ENCODE measurements at regions not wholly inside any gene's neighbourhood (a gene's known extent, or its start where the extent isn't known, plus 50 kb on each side); places are given as distances from the start of the nearest gene placed in this dataset.

DNA sequence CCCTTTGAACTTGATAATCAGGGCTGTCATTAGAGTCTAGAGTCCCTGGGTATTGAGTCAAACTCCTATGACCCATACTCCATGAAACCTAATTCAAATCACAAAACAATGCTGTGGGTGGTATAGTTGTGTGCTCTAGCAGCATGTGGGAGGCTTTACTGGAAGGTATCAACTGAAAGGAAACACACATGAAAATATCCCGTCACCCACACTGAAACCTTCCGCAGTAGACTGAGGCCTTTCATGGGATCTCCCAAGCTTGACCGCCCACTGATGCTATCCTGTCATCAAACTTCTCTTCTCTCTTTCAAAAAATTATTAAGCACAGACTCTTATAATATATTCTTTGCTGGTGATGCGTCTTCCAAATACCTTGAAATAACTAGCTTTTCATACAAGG lies 569.1 kb upstream of the MEF2C start:
- no peak overlapping the region for H3K27ac ChIP-seq (ENCODE audit: low read depth in 1 of 2, low read length in 1 of 2)
- H3K36me3 ChIP-seq (ENCODE audit: control insufficient read depth in 4 of 4, insufficient read depth in 4 of 4, low read length in 4 of 4), result no peaks in the 10 kb centered on the region
- no peak overlapping the region for H3K4me3 ChIP-seq
- no peak overlapping the region for H3K9ac ChIP-seq (ENCODE audit: insufficient read depth in 1 of 2, low read length in 2 of 2)
- WGBS, 2 donors, result 97 to 98% methylated on average over 4 of the region's 4 CpGs
- ATAC-seq (ENCODE audit: insufficient read depth, low FRiP score) (no peak), DNase-seq (no peak)
- no peaks in the 10 kb centered on the region for H3K27me3 ChIP-seq (ENCODE audit: control insufficient read depth in 3 of 3, insufficient read depth in 3 of 3, low read length in 2 of 3)
- TF ChIP-seq CTCF (IDR thresholded peaks at IDR 0.05; ENCODE audit: control extremely low read depth, extremely low read depth), result no peak
- H3K9me3 ChIP-seq (ENCODE audit: control insufficient read depth in 4 of 4, insufficient read depth in 3 of 4, low read length in 3 of 4), result no peaks in the 10 kb centered on the region
- peaks cover 0 to under 1% (median 0%) of the 10 kb centered on the region in 5 donors for H3K4me1 ChIP-seq (ENCODE audit: control insufficient read depth in 5 of 5, insufficient read depth in 5 of 5, low read length in 5 of 5)

GRCh38 chr5:89451263-89451662 lies 568.3 kb upstream of the MEF2C start:
- H3K4me3 ChIP-seq, result no peak overlapping the region
- no peaks in the 10 kb centered on the region for H3K36me3 ChIP-seq (ENCODE audit: control insufficient read depth in 4 of 4, insufficient read depth in 4 of 4, low read length in 4 of 4)
- no peaks in the 10 kb centered on the region for H3K27me3 ChIP-seq (ENCODE audit: control insufficient read depth in 3 of 3, insufficient read depth in 3 of 3, low read length in 2 of 3)
- TF ChIP-seq CTCF (IDR thresholded peaks at IDR 0.05; ENCODE audit: control extremely low read depth, extremely low read depth), result no peak
- no peaks in the 10 kb centered on the region for H3K4me1 ChIP-seq (ENCODE audit: control insufficient read depth in 5 of 5, insufficient read depth in 5 of 5, low read length in 5 of 5)
- DNase-seq (no peak), ATAC-seq (ENCODE audit: insufficient read depth, low FRiP score) (no peak)
- no peak overlapping the region for H3K9ac ChIP-seq (ENCODE audit: insufficient read depth in 1 of 2, low read length in 2 of 2)
- H3K27ac ChIP-seq (ENCODE audit: low read depth in 1 of 2, low read length in 1 of 2), result no peak overlapping the region
- no peaks in the 10 kb centered on the region for H3K9me3 ChIP-seq (ENCODE audit: control insufficient read depth in 4 of 4, insufficient read depth in 3 of 4, low read length in 3 of 4)

- TF ChIP-seq CTCF (IDR thresholded peaks at IDR 0.05; ENCODE audit: control extremely low read depth, extremely low read depth), result no peak
- Histone ChIP-seq H3K36me3 (ENCODE audit: control insufficient read depth in 4 of 4, insufficient read depth in 4 of 4, low read length in 4 of 4) (no peaks in the 10 kb centered on the region), H3K27ac (ENCODE audit: low read depth in 1 of 2, low read length in 1 of 2) (no peak overlapping the region), H3K27me3 (ENCODE audit: control insufficient read depth in 3 of 3, insufficient read depth in 3 of 3, low read length in 2 of 3) (no peaks in the 10 kb centered on the region), H3K4me1 (ENCODE audit: control insufficient read depth in 5 of 5, insufficient read depth in 5 of 5, low read length in 5 of 5) (no peaks in the 10 kb centered on the region), H3K9me3 (ENCODE audit: control insufficient read depth in 4 of 4, insufficient read depth in 3 of 4, low read length in 3 of 4) (no peaks in the 10 kb centered on the region), H3K4me3 (no peak overlapping the region), H3K9ac (ENCODE audit: insufficient read depth in 1 of 2, low read length in 2 of 2) (no peak overlapping the region)
- DNase-seq (no peak), ATAC-seq (ENCODE audit: insufficient read depth, low FRiP score) (no peak)
- WGBS, 2 donors, result 89 to 95% methylated on average over 1 of the region's 1 CpG
These were observed 567.2 kb upstream of the MEF2C start for GRCh38 chr5:89450149-89450538.

- Histone ChIP-seq H3K4me3 (no peak overlapping the region), H3K4me1 (ENCODE audit: control insufficient read depth in 5 of 5, insufficient read depth in 5 of 5, low read length in 5 of 5) (no peaks in the 10 kb centered on the region), H3K9ac (ENCODE audit: insufficient read depth in 1 of 2, low read length in 2 of 2) (no peak overlapping the region), H3K9me3 (ENCODE audit: control insufficient read depth in 4 of 4, insufficient read depth in 3 of 4, low read length in 3 of 4) (no peaks in the 10 kb centered on the region), H3K27me3 (ENCODE audit: control insufficient read depth in 3 of 3, insufficient read depth in 3 of 3, low read length in 2 of 3) (no peaks in the 10 kb centered on the region), H3K36me3 (ENCODE audit: control insufficient read depth in 4 of 4, insufficient read depth in 4 of 4, low read length in 4 of 4) (no peaks in the 10 kb centered on the region), H3K27ac (ENCODE audit: low read depth in 1 of 2, low read length in 1 of 2) (no peak overlapping the region)
- no peak for TF ChIP-seq CTCF (IDR thresholded peaks at IDR 0.05; ENCODE audit: control extremely low read depth, extremely low read depth)
- DNase-seq, result no peak
- 71 to 82% methylated on average over 3 of the region's 3 CpGs for WGBS, 2 donors
- no peak for ATAC-seq (ENCODE audit: insufficient read depth, low FRiP score)
These were observed 566.6 kb upstream of the MEF2C start for GRCh38 chr5:89449392-89450148.

All from lung (tissue), 11 donors.